GM12878 (cell line): ENCODE measurements at regions not wholly inside any gene's neighbourhood (a gene's known extent, or its start where the extent isn't known, plus 50 kb on each side); places are given as distances from the start of the nearest gene placed in this dataset.

ENCODE experiments used
- ATAC-seq: fragments of 200-7000 bp; cut with Tn5 transposase; 3 replicates; pipeline ENCODE4 v1.9.1; 2020; ENCODE audit warnings: mild to moderate bottlenecking, moderate library complexity
- BruUV-seq: library from RNA; stranded (reverse); fragments of 400-500 nt; replicated peaks from 2 replicates; lab custom pipeline; 2021; lab: Mats Ljungman, UMichigan
- CTCF ChIA-PET: fragments of 300-600 bp; sonication (Branson Sonifier 250); formaldehyde crosslinking; extraction: SDS; loops from one replicate; lab custom pipeline; 2021; ENCODE audit warnings: inconsistent platforms; lab: Yijun Ruan, JAX
- POLR2A ChIA-PET: fragments of 350-600 bp; formaldehyde crosslinking; extraction: SDS; loops from one replicate; lab custom pipeline; 2021; ENCODE audit warnings: inconsistent platforms; lab: Charles Lee
- RAD21 ChIA-PET: fragments of 300-600 bp; sonication (Branson Sonifier 250); formaldehyde crosslinking; loops from one replicate; lab custom pipeline; 2023; ENCODE audit warnings: antibody characterized with exemption; ENCODE audit not compliant: unreplicated experiment; lab: Charles Lee
- SMC1A ChIA-PET: fragments of 300-600 bp; sonication (Branson Sonifier 250); formaldehyde crosslinking; loops from one replicate; lab custom pipeline; 2023; ENCODE audit not compliant: unreplicated experiment, uncharacterized antibody; lab: Charles Lee
- DNase-seq: peaks from one replicate; pipeline ENCODE4 v3.0.0-alpha.2; 2011; ENCODE audit warnings: low read depth, low spot score
- FAIRE-seq: peaks from 3 replicates; lab custom pipeline; 2011; peaks lifted over from hg19 to GRCh38; lab: Jason Lieb, UNC
- H2AFZ ChIP-seq: 2 replicates; pipeline ENCODE4 v1.6.0; 2011; ENCODE audit warnings: low read depth, low read length, control low read depth; ENCODE audit not compliant: control insufficient read depth
- H3K27ac ChIP-seq: 2 replicates; pipeline ENCODE4 v1.5.1; 2011; ENCODE audit warnings: control low read depth; ENCODE audit not compliant: control insufficient read depth, insufficient read depth
- H3K27me3 ChIP-seq, 2 experiments: replicated peaks in 1 of 2; 2 replicates each; pipeline versions ENCODE4 v1.6.0 to v1.6.1; 2011; ENCODE audit warnings: low read length in 1 of 2; ENCODE audit not compliant: control insufficient read depth in 2 of 2, insufficient read depth in 2 of 2
- H3K36me3 ChIP-seq, 2 experiments: 2 replicates each; pipeline ENCODE4 v1.5.1; 2011; ENCODE audit warnings: low read length in 1 of 2; ENCODE audit not compliant: control insufficient read depth in 2 of 2, insufficient read depth in 2 of 2
- H3K4me1 ChIP-seq: 2 replicates; pipeline ENCODE4 v1.6.1; 2011; ENCODE audit warnings: mild to moderate bottlenecking, low read length, moderate library complexity, mixed read lengths; ENCODE audit not compliant: control insufficient read depth, insufficient read depth
- H3K4me2 ChIP-seq: 2 replicates; pipeline ENCODE4 v1.6.0; 2011; ENCODE audit warnings: control low read depth; ENCODE audit not compliant: control insufficient read depth, insufficient read depth
- H3K4me3 ChIP-seq: fragments of 200-600 bp; sonication (generic); 2 replicates; pipeline ENCODE4 v1.5.1; 2016
- H3K79me2 ChIP-seq: 2 replicates; pipeline ENCODE4 v1.6.0; 2011; ENCODE audit warnings: low read length; ENCODE audit not compliant: control insufficient read depth, insufficient read depth
- H3K9ac ChIP-seq: 2 replicates; pipeline ENCODE4 v1.8.0; 2011; ENCODE audit warnings: low read length, control low read depth, mixed read lengths; ENCODE audit not compliant: control insufficient read depth, insufficient read depth
- H3K9me3 ChIP-seq: replicated peaks from 3 replicates; pipeline ENCODE4 v1.5.1; 2011; ENCODE audit warnings: mild to moderate bottlenecking, low read length; ENCODE audit not compliant: control insufficient read depth, insufficient read depth
- H4K20me1 ChIP-seq: 2 replicates; pipeline ENCODE4 v1.6.0; 2011; ENCODE audit not compliant: control insufficient read depth, insufficient read depth
- CBX3 ChIP-seq: fragments of 200-600 bp; sonication (generic); IDR thresholded peaks from 2 replicates; pipeline ENCODE4 v1.6.1; 2016; ENCODE audit warnings: low read depth, borderline replicate concordance
- CREM ChIP-seq: IDR thresholded peaks from 2 replicates; pipeline ENCODE4 v1.6.1; 2014; ENCODE audit warnings: antibody characterized with exemption, low read depth
- FOXK2 ChIP-seq: fragments of 450-650 bp; IDR thresholded peaks from 2 replicates; pipeline ENCODE4 v1.6.1; 2017; ENCODE audit warnings: mild to moderate bottlenecking, moderate library complexity
- LARP7 ChIP-seq: fragments of 450-650 bp; IDR thresholded peaks from 2 replicates; pipeline ENCODE4 v1.6.1; 2017; ENCODE audit warnings: mild to moderate bottlenecking
- NFIC ChIP-seq: IDR thresholded peaks from 2 replicates; pipeline ENCODE4 v1.6.1; 2012; ENCODE audit warnings: low read depth, mild to moderate bottlenecking, inconsistent platforms, low read length, moderate library complexity
- NFXL1 ChIP-seq: fragments of 450-650 bp; IDR thresholded peaks from 2 replicates; pipeline ENCODE4 v1.6.1; 2017; ENCODE audit warnings: antibody characterized with exemption, mild to moderate bottlenecking, borderline replicate concordance
- NR2C1 ChIP-seq: fragments of 450-650 bp; IDR thresholded peaks from 2 replicates; pipeline ENCODE4 v1.6.1; 2017; ENCODE audit warnings: antibody characterized with exemption, mild to moderate bottlenecking, moderate library complexity
- SMAD5 ChIP-seq: IDR thresholded peaks from 2 replicates; pipeline ENCODE4 v1.6.1; 2016; ENCODE audit warnings: antibody characterized with exemption, low read depth
- STAT1 ChIP-seq: fragments of 450-650 bp; conservative IDR thresholded peaks from 2 replicates; pipeline ENCODE4 v1.6.1; 2014; ENCODE audit warnings: antibody characterized with exemption, mild to moderate bottlenecking
- SUZ12 ChIP-seq: fragments of 200-600 bp; sonication (generic); IDR thresholded peaks from one replicate; pipeline ENCODE4 v1.6.1; 2018; ENCODE audit warnings: antibody characterized with exemption, mild to moderate bottlenecking; ENCODE audit not compliant: unreplicated experiment
- TCF7 ChIP-seq: IDR thresholded peaks from 2 replicates; pipeline ENCODE4 v1.6.1; 2014; ENCODE audit warnings: antibody characterized with exemption, borderline replicate concordance
- ZNF24 ChIP-seq: fragments of 450-650 bp; IDR thresholded peaks from 2 replicates; pipeline ENCODE4 v1.6.1; 2017; ENCODE audit warnings: antibody characterized with exemption, mild to moderate bottlenecking
- ZNF384 ChIP-seq: IDR thresholded peaks from 2 replicates; pipeline ENCODE4 v1.6.1; 2012; ENCODE audit warnings: low read depth, mild to moderate bottlenecking, low read length, improper control_type of control experiment, borderline replicate concordance
- WGBS: methylation state at CpG from one replicate; pipeline ENCODE4 v1.1.6; 2016; ENCODE audit warnings: low lambda C conversion rate; ENCODE audit not compliant: insufficient replicate concordance, insufficient coverage; ENCODE audit errors: missing lambda C conversion rate; 5-methylcytosine and 5-hydroxymethylcytosine counted together
- in situ Hi-C: fragments of 300-500 bp; cut with MboI; formaldehyde crosslinking; loops from 9 replicates; pipeline ENCODE4 v1.14.3; 2018; ENCODE audit warnings: mixed read lengths
- intact Hi-C: fragments of 100-400 bp; cut with micrococcal nuclease; formaldehyde crosslinking; loops from one replicate; pipeline ENCODE4 v1.14.2; 2022; ENCODE audit not compliant: unreplicated experiment
- TF ChIP-seq, protein P1 (sequence below): fragments of 450-650 bp; IDR thresholded peaks from 2 replicates; pipeline ENCODE4 v1.6.1; 2017; ENCODE audit warnings: low read depth, mild to moderate bottlenecking, moderate library complexity
- TF ChIP-seq, protein P2 (sequence below): IDR thresholded peaks from 2 replicates; pipeline ENCODE4 v1.6.1; 2012; ENCODE audit warnings: low read depth, low read length, improper control_type of control experiment
- TF ChIP-seq, protein P3 (sequence below): fragments of 450-650 bp; conservative IDR thresholded peaks from 2 replicates; pipeline ENCODE4 v1.6.1; 2017; ENCODE audit warnings: mild to moderate bottlenecking, moderate library complexity

- H3K4me3 ChIP-seq: no peak overlapping the region
- H2AFZ ChIP-seq: no peak overlapping the region
- WGBS: 0% methylated on average over 1 of the region's 1 CpG
- no peak for TF ChIP-seq LARP7
- no peak for TF ChIP-seq SUZ12
- no peak for TF ChIP-seq STAT1
- TF ChIP-seq NFXL1: no peak
- no peak for TF ChIP-seq ZNF384
- TF ChIP-seq, protein P1, sequence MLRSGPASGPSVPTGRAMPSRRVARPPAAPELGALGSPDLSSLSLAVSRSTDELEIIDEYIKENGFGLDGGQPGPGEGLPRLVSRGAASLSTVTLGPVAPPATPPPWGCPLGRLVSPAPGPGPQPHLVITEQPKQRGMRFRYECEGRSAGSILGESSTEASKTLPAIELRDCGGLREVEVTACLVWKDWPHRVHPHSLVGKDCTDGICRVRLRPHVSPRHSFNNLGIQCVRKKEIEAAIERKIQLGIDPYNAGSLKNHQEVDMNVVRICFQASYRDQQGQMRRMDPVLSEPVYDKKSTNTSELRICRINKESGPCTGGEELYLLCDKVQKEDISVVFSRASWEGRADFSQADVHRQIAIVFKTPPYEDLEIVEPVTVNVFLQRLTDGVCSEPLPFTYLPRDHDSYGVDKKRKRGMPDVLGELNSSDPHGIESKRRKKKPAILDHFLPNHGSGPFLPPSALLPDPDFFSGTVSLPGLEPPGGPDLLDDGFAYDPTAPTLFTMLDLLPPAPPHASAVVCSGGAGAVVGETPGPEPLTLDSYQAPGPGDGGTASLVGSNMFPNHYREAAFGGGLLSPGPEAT: no peak
- TF ChIP-seq, protein P2, sequence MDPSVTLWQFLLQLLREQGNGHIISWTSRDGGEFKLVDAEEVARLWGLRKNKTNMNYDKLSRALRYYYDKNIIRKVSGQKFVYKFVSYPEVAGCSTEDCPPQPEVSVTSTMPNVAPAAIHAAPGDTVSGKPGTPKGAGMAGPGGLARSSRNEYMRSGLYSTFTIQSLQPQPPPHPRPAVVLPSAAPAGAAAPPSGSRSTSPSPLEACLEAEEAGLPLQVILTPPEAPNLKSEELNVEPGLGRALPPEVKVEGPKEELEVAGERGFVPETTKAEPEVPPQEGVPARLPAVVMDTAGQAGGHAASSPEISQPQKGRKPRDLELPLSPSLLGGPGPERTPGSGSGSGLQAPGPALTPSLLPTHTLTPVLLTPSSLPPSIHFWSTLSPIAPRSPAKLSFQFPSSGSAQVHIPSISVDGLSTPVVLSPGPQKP: no peak
- no peak for TF ChIP-seq SMAD5
- no peak for TF ChIP-seq TCF7
- TF ChIP-seq FOXK2: no peak
- no peak for TF ChIP-seq CBX3
- TF ChIP-seq NFIC: no peak
- TF ChIP-seq CREM: no peak
- no peak for TF ChIP-seq NR2C1
- TF ChIP-seq, protein P3, sequence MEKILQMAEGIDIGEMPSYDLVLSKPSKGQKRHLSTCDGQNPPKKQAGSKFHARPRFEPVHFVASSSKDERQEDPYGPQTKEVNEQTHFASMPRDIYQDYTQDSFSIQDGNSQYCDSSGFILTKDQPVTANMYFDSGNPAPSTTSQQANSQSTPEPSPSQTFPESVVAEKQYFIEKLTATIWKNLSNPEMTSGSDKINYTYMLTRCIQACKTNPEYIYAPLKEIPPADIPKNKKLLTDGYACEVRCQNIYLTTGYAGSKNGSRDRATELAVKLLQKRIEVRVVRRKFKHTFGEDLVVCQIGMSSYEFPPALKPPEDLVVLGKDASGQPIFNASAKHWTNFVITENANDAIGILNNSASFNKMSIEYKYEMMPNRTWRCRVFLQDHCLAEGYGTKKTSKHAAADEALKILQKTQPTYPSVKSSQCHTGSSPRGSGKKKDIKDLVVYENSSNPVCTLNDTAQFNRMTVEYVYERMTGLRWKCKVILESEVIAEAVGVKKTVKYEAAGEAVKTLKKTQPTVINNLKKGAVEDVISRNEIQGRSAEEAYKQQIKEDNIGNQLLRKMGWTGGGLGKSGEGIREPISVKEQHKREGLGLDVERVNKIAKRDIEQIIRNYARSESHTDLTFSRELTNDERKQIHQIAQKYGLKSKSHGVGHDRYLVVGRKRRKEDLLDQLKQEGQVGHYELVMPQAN: no peak
- no peak for TF ChIP-seq ZNF24
- no peak overlapping the region for H3K27ac ChIP-seq
- SMC1A ChIA-PET: interaction anchor here (0.6 kb wide), 2 partner anchors 30 to 577 kb away, joined by 3 to 4 read pairs; no protein-coding TSS in a partner anchor
- ATAC-seq (no peak), FAIRE-seq (peak; percentile 64), DNase-seq (no peak)
- no peaks in the 10 kb centered on the region for H4K20me1 ChIP-seq
- CTCF ChIA-PET: no interaction called here
- intact Hi-C loops: no loop called here
- H3K9ac ChIP-seq: no peak overlapping the region
- H3K36me3 ChIP-seq: no peaks in the 10 kb centered on the region
- RAD21 ChIA-PET: no interaction called here
- in situ Hi-C loops: no loop called here
- POLR2A ChIA-PET: no interaction called here
- H3K4me1 ChIP-seq: no peaks in the 10 kb centered on the region
- H3K79me2 ChIP-seq: no peaks in the 10 kb centered on the region
- BruUV-seq: no TSS peak
- H3K9me3 ChIP-seq: no peaks in the 10 kb centered on the region
- H3K4me2 ChIP-seq: no peak overlapping the region
- no peaks in the 10 kb centered on the region for H3K27me3 ChIP-seq
Observed at GRCh38 chr2:220747736-220748135, 824.4 kb downstream of the EPHA4 start.
